DMS153 treated with DMSO at 0.1 percent for 48 hours (cell line): ENCODE measurements at regions not wholly inside any gene's neighbourhood (a gene's known extent, or its start where the extent isn't known, plus 50 kb on each side); places are given as distances from the start of the nearest gene placed in this dataset.

Experiments
- DNase-seq: peaks from one replicate; lab custom pipeline; 2025; ENCODE audit not compliant: unreplicated experiment; lab: John Stamatoyannopoulos, UW

DNA sequence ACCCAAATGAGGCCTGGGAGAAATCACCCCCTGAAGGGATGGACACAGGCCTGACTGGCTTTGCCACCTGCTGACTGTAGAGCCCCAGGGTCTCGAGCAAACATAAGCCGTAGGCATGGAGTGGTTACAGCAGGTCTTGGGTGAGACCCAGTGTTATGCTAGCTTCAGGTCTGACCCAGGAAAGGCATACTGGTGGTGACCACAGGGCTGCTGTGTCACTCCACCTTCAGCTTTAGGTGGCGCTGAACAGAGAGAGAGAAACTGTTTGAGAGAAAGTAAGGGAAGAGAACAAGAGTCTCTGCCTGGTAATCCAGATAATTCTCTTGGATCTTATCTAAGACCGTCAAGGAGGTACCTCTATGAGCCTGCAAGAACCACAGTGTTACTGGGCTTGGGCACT lies 1544.2 kb upstream of the TMEFF2 start:
- DNase-seq, result no peak

DNA sequence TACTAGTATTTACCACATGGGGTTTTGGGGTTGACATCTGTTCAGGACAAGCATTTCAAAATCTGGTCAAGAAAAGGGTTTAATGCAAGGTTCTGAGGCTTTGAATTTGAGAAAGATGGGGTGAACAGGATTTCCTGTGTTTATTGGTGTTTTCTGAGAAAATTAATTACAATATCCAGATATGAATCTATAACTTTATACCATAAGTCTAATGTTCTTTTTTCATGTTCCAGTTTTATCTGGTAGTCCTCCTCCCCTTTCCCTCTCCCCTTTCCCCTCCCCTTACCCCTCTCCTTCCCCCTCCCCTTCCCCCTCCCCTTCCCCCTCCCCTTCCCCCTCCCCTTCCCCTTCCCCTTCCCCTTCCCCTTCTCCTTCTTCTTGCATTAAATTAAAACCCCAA lies 1518.2 kb upstream of the TMEFF2 start:
- DNase-seq, result no peak

DNA sequence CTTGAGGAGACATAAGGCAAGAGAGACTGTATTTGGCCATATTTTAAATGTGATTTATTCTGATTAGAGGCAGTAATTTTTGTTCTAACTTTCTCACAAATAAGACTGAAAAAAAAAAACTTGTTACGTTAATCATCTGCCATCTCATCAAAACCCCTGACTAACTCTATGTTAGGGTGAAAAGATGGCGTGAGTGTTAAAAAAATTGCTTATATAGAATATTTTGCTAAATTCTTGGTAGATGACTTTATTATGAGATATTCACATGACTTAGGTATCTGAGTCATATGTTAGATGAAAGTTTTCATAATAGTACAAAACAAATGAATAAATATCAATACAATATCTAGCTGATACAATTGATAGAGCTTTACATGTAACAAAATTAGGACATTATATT lies 1508.7 kb upstream of the TMEFF2 start:
- DNase-seq, result no peak

DNA sequence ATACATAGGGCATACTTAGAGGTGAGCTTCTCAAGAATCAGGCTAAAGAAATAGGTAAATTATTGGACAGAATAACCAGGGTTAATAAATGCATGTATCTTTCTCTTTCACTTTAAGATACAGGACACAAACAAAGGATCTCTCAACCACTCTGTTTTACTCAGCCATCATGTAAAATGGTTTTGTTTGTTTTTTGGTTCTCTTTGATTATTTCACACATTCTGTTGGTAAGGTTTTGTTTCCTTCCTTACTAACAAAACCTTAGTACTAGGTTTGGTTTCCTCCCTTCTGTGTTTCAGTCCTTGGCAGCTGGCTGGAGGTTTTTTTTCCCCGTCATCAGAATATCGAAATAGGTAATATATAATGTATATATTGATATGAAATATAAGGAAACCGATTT lies 1506.8 kb upstream of the TMEFF2 start:
- no peak for DNase-seq

DNA sequence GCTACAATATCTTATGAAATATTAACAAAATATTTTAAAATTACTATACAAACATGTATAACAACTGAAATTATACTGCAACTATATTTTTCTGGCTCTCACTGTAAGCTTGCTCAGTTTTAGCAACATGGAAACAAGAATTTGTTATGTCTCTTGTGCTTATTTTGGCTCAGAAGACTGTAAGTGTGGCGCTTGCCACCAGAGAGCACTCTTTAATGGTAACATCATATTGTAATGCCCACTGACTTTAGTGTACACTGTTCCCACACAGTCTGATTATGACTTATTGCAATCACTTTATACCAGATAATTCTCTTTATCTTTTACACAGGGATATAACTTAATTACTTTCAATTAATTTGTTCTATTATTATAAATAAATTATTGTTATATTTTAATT lies 1500.6 kb upstream of the TMEFF2 start:
- DNase-seq, result peak; percentile 26

DNA sequence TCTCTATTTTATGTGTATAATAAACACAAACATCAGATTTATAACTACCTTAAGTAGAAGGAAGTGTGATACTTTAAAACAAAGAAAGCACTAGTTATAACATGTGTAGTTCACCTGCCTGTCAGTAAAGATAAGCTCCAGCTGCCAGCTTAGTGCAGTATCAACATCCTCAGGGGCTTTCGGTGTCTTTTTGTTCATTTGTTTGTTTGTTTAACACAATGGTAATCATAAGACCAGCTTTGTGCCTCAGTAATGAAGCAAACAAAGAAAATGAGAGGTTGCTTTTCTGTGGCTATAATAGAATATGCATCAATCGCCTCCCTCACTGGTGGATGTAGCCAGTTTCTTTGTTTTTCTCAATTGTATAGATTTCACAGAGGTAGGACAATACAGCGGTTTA lies 1499.0 kb upstream of the TMEFF2 start:
- peak; percentile 60 for DNase-seq

DNA sequence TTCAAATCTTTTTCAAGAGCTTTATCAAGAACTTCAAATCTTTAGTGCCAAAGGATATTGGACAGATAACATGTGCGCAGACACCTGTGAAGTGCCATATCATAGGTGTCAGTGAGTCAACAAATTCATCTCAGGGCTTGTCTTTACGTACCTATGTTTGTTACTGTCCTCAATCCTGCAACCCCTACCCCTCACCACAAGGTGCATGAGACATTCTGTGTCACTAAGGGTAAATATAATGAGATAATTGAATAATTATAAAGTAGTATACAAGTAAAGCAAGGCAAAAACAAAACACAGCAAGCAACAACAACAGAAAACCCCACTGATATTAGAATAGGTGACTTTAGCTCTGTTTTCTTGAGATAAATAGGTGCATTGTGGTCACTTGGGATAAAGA lies 1495.8 kb upstream of the TMEFF2 start:
- DNase-seq, result no peak

DNA sequence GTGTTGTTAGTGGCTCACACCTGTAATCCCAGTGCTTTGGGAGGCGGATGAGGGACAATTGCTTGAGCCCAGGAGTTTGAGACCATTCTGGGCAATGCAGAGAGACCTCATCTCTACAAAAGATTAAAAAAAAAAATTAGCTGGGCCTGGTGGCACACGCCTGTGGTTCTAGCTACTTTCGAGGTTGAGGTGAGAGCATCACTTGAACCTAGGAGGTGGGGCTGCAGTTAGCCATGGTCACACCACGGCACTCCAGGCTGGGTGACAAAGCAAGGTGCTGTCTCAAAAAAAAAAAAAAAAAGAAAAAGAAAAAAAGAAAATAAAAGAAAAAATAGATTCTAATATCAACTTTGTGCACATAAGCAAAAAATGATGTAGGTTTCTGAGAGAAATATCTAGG lies 1492.5 kb upstream of the TMEFF2 start:
- no peak for DNase-seq

DNA sequence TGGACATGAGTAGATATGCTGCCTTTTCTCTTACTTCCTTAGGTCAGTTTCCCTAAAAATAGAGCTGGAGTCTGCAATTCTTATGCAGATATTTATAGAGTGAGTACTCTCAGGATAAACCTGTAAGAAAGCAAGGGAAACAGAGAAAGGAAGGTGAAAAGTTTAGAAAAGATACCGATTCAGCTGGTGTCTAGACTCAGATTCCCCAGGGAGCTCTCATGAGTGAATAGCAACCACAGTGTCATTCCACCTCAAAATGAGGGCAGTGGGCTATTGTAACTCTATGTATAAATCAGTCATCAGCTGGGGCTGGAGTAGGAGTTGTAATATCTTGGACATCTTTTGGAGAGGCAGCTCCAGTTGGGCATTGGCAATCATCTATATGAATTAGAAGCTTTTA lies 1485.1 kb upstream of the TMEFF2 start:
- no peak for DNase-seq

DNA sequence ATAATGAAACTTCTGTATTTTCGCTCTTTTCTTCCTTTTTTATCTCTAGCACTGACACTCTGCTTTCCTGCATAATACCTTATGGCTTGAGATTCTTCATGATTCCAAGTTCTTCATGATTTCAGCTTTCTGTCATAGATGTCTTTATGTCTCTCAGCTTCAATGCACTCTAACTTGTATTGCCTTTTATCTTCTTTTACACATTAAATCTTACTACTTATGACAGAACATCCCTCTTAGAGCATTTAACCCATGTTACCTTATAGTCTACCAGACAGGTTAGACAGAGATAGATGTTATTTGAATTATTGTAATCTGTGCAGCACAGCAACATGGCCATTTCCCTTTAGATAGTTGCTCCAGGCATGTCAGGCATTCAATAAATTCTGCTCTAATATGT lies 1475.7 kb upstream of the TMEFF2 start:
- DNase-seq, result no peak

DNA sequence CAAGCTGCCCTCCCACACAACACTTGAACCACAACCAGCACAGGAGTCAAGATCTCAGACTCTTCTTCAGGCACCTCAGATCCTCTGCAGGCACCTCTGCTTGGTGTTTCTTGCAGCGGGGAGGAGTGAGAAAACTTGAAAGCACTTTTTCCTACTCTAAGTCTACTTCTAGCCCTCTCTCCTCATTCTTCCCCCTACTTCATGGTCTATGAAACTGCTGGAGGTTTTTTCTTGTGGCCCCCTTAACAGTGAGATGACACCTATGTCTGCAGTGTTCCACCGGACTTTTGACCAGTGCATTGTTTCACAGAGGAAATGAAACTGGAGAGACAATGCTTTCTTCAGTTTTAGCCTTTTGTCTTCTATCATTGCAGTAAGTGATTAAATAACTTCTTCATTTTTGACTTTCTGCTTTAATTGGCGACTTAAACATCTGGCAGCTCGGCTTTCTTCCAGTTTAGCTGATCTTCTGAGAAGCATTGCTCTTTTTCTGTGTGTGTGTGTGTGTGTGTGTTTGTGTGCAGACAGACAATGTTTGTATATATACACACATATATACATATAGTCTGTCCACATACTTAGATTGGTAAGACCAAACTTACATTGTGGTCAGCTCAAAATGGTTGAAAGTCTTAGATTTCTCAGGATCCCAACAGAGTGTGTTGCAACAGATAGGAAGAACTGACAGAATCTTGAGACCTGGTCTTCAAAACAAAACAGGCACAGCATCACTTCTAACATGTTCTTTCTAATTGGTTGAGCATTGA lies 1474.0 kb upstream of the TMEFF2 start:
- no peak for DNase-seq

DNA sequence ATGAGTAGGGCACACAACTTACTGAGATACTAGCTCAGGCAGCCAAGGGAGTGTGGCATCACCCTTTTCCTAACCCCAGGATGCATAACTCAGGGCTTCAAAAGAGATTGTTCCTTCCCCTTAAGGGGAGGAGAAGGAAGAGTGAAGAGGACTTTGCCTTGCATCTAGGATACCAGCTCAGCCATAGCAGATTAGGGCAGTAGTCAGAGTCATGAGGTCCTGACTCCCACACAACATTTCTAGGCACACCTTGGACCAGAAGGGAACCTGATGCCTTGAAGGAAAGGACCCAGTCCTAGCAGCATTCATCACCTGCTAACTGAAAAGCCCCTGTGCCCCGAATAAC lies 1433.2 kb upstream of the TMEFF2 start:
- DNase-seq, result no peak

DNA sequence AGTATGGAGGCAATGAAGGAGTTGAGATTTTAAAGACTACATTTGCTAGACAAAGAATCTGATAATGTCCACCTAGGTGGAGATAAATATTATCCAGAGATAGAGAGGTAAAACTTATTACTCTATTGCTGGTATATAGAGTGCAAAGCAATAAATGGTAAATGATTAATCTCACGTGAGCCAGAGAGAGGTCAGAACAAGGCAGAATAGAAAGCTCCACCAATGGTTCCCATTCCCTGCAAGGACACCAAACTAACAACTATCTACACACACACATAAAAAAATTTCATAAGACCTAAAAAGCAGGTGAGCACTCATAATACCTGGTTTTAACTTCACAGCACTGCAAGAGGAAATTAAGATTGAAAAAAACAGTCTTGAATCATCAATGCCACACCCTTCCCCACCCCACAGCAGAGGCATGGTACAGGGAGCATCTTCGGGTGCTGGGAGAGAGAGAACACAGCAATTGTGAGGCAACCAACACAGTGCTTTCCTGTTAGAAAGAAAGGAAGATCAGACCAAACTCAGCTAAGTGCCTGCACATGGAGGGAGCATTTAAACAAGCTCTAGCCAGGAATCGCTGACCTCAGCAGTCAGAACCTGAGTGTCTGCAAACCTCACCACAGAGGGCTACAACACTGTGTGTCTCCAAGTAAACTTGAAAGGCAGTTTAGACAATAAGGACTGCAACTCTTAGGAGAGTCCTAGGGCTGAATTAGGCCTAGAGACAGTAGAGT lies 1432.6 kb upstream of the TMEFF2 start:
- no peak for DNase-seq

DNA sequence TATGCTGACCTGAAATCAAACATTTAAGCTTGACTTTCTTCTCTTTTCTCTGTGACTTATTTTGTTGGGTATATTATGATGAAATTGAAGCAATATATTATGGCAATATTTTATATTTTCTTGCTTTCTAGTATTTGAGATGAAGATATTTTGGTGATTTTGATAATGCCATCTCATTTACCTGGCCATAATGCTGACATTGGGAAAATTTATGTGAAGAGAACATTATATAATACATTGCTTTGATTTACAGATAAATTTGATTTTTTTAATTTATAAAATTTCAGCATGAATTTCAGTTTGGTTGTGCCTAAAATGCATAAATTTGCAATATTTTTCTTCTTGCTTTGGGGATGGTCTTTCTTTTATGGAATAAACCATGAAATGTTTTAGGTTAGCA lies 1413.7 kb upstream of the TMEFF2 start:
- DNase-seq, result no peak

DNA sequence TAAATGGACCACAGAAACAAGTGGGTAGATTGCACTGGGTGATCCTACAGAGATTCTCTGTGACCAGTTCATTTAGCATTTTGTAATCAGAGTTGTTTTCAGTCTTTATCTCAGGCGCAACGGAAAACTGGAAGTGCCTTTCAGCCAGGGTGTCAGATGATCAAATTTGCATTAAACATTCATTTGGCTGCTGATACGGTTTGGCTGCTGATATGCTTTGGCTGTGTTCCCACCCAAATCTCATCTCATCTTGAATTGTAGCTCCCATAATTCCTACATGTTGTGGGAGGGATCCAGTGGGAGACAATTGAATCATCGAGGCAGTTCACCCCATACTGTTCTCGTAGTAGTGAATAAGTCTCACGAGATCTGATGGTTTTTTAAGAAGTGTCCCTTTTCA lies 1396.1 kb upstream of the TMEFF2 start:
- DNase-seq, result no peak

DNA sequence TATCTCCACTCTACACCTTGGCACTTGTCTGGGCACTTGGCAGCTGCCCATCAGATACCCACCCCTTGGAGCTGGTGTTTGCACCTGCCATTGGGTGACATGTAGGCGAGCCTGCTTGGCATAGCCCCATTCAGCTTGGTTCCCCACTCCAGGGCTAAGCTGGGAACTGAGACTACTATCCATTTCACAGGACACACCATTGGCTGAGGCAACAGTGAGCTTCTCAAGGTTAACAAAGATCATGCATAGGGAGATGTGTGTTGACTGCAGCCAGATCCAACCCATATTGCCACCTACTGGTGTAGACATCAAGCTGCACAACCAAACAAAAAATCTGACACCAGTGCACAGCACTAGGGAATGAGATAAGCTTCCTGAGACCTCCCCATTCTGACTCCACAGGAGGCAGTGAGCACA lies 1389.8 kb upstream of the TMEFF2 start:
- DNase-seq, result peak; percentile 6

DNA sequence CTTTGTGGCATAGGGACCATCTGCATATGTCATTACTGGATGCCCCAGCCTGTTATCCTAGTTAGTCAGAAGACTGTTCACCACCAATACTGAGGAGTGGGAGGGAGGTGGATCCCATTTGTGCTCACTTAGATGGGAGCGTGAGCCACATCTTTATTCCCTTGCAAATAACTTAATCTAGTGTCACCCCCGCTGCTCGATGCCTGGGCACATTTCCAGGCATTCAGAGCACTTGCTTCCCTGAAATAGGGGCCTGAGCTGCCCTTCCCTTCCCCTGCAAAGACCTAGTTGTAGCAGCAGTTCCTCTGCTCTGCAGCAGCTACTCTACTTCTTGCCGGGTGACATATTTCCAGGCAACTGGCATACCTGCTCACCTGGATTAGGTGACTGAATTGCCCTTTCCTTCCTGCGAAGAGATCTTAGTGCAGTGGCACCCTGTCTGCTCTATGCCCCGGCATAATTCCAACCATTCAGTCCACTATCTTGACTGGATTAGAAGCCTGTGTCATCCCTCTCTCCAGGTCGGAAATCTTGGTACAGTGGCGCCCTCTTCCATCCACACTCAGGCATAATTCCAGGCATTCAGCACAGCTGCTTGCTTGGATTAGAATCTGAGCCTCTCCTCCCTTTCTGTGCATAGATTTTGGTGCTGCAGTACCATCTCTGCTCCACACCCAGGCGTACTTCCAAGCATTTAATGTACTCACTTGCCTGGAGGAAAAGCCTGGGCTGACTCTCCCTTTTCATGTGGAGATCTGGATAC lies 1389.1 kb upstream of the TMEFF2 start:
- DNase-seq, result no peak

DNA sequence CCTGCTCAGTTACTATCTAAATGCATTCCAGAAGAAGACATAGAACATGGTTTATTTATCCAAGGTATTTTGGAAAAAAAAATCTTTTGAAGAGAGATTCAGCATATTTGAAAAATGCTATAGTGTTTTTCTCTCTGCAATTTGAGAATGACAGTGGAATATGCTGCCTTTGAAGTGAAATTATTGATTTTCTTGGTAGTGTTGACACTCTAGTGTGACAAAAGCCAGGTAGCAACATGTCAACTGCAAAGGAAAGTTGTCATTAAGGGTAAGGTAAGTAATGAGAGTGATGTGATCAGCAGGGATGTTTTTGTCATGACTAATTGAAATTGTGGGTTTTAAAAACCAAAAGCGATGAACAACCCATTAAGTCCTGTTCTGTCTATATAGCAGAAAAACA lies 1387.1 kb upstream of the TMEFF2 start:
- no peak for DNase-seq

DNA sequence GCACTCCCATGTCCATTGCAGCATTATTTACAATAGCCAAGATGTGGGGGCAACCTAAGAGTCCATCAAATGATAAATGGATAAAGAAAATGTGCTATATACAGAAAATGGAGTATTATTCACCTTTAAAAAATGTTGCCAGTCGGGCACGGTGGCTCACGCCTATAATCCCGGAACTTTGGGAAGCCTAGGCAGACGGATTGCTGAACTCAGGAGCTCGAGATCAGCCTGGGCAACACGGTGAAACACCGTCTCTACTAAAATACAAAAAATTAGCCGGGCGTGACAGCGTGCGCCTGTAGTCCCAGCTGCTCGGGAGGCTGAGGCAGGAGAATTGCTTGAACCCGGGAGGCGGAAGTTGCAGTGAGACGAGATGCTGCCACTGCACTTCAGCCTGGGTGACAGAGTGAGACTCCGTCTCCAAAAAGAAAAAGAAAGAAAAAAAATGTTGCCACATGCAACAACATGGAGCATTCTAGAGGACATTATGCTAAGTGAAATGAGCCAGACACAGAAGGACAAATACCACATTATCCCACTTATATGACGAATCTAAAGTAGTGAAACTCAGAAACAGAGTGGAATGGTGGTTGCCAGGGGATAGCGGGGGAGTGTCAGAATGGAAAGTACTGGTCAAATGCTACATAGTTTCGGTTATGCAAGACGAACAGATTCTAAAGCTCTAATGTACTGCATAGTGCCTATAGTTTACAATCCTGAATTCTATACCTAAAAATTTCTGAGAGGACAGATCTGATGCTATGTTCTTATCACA lies 1385.6 kb upstream of the TMEFF2 start:
- DNase-seq, result no peak

DNA sequence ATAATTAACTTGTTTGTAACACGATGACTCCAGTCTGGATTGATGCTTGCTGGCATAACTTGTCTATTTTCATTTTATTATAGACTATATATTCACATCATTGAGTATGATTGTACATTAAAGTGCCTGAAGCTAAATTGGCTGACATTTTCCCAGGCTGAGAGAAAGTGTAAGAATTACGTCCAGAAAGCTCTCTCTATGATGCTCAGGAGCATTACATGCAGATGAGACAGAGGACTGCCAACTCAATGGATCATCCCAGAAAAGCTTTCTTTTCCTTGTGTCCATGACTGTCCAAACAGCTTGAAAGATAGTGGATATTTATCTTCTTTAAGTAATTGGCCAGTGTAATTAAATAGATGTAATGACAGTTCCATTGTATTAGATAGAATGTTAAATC lies 1372.2 kb upstream of the TMEFF2 start:
- DNase-seq, result no peak

DNA sequence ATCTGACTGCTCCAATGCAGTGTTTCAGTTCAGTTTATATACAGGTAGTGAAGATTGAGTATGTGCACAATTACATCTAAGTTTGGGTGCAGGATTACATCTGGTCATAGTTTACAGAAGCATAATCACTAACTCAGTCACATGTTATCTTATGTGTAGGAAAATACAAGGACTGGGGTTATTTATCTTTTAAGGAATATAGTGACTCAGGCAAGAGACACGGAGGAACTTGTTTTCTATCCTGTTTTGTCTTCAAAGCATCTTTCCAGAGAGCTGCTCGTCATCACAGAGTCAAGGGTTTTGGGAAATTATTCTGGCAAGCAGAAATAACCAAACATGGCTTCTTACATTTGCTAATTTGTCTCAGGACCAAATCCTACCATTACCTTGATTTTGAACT lies 1371.5 kb upstream of the TMEFF2 start:
- DNase-seq, result no peak
